ENCODE measurements at regions not wholly inside any gene's neighbourhood (a gene's known extent, or its start where the extent isn't known, plus 50 kb on each side); places are given as distances from the start of the nearest gene placed in this dataset.

- no peak overlapping the region for H3K4me3 ChIP-seq (ENCODE audit: insufficient read depth, low read length)
- TF ChIP-seq CTCF (IDR thresholded peaks at IDR 0.05; ENCODE audit: extremely low read depth, low read depth, low read length): no peak
- no peaks in the 10 kb centered on the region for H3K79me2 ChIP-seq (ENCODE audit: insufficient read depth, low read length)
- H3K9me3 ChIP-seq (ENCODE audit: low read depth, low read length): no peaks in the 10 kb centered on the region
- no peak overlapping the region for H3K4me2 ChIP-seq (ENCODE audit: insufficient read depth, low read length)
- no peak overlapping the region for H2AFZ ChIP-seq (ENCODE audit: low read length)
- H4K20me1 ChIP-seq (ENCODE audit: insufficient read depth, low read length): no peaks in the 10 kb centered on the region
- no peaks in the 10 kb centered on the region for H3K36me3 ChIP-seq (ENCODE audit: insufficient read depth, low read length)
- H3K4me1 ChIP-seq (ENCODE audit: insufficient read depth, low read length): no peaks in the 10 kb centered on the region
- no peak overlapping the region for H3K27ac ChIP-seq (ENCODE audit: low read depth, low read length)
- DNase-seq (ENCODE audit: insufficient read length, low spot score, missing footprints): no peak
- H3K27me3 ChIP-seq (ENCODE audit: insufficient read depth, low read length): no peaks in the 10 kb centered on the region
Measured at GRCh38 chr2:220893411-220893810, 678.7 kb downstream of the EPHA4 start.

- H3K27me3 ChIP-seq (ENCODE audit: insufficient read depth, low read length): no peaks in the 10 kb centered on the region
- H3K4me3 ChIP-seq (ENCODE audit: insufficient read depth, low read length): no peak overlapping the region
- no peaks in the 10 kb centered on the region for H4K20me1 ChIP-seq (ENCODE audit: insufficient read depth, low read length)
- no peak for DNase-seq (ENCODE audit: insufficient read length, low spot score, missing footprints)
- no peak overlapping the region for H3K4me2 ChIP-seq (ENCODE audit: insufficient read depth, low read length)
- H3K27ac ChIP-seq (ENCODE audit: low read depth, low read length): no peak overlapping the region
- H3K36me3 ChIP-seq (ENCODE audit: insufficient read depth, low read length): no peaks in the 10 kb centered on the region
- H3K9me3 ChIP-seq (ENCODE audit: low read depth, low read length): no peaks in the 10 kb centered on the region
- H3K4me1 ChIP-seq (ENCODE audit: insufficient read depth, low read length): no peaks in the 10 kb centered on the region
- H2AFZ ChIP-seq (ENCODE audit: low read length): no peak overlapping the region
- no peaks in the 10 kb centered on the region for H3K79me2 ChIP-seq (ENCODE audit: insufficient read depth, low read length)
- no peak for TF ChIP-seq CTCF (IDR thresholded peaks at IDR 0.05; ENCODE audit: extremely low read depth, low read depth, low read length)
Measured at GRCh38 chr2:220894069-220894468, 678.0 kb downstream of the EPHA4 start.

- Histone ChIP-seq H3K79me2 (ENCODE audit: insufficient read depth, low read length) (no peaks in the 10 kb centered on the region), H3K27me3 (ENCODE audit: insufficient read depth, low read length) (no peaks in the 10 kb centered on the region), H3K9me3 (ENCODE audit: low read depth, low read length) (no peaks in the 10 kb centered on the region), H3K4me2 (ENCODE audit: insufficient read depth, low read length) (no peak overlapping the region), H4K20me1 (ENCODE audit: insufficient read depth, low read length) (no peaks in the 10 kb centered on the region), H3K4me3 (ENCODE audit: insufficient read depth, low read length) (no peak overlapping the region), H2AFZ (ENCODE audit: low read length) (no peak overlapping the region), H3K4me1 (ENCODE audit: insufficient read depth, low read length) (no peaks in the 10 kb centered on the region), H3K27ac (ENCODE audit: low read depth, low read length) (no peak overlapping the region), H3K36me3 (ENCODE audit: insufficient read depth, low read length) (no peaks in the 10 kb centered on the region)
- no peak for TF ChIP-seq CTCF (IDR thresholded peaks at IDR 0.05; ENCODE audit: extremely low read depth, low read depth, low read length)
- DNase-seq (ENCODE audit: insufficient read length, low spot score, missing footprints): no peak
Measured at GRCh38 chr2:220899492-220899891, 672.6 kb downstream of the EPHA4 start.

GRCh38 chr2:220904015-220904414 lies 668.1 kb downstream of the EPHA4 start:
- Histone ChIP-seq H3K9me3 (ENCODE audit: low read depth, low read length) (no peaks in the 10 kb centered on the region), H3K79me2 (ENCODE audit: insufficient read depth, low read length) (no peaks in the 10 kb centered on the region), H3K4me3 (ENCODE audit: insufficient read depth, low read length) (no peak overlapping the region), H3K36me3 (ENCODE audit: insufficient read depth, low read length) (no peaks in the 10 kb centered on the region), H2AFZ (ENCODE audit: low read length) (no peak overlapping the region), H3K4me2 (ENCODE audit: insufficient read depth, low read length) (no peak overlapping the region), H4K20me1 (ENCODE audit: insufficient read depth, low read length) (no peaks in the 10 kb centered on the region), H3K4me1 (ENCODE audit: insufficient read depth, low read length) (no peaks in the 10 kb centered on the region), H3K27me3 (ENCODE audit: insufficient read depth, low read length) (no peaks in the 10 kb centered on the region), H3K27ac (ENCODE audit: low read depth, low read length) (no peak overlapping the region)
- TF ChIP-seq CTCF (IDR thresholded peaks at IDR 0.05; ENCODE audit: extremely low read depth, low read depth, low read length): no peak
- no peak for DNase-seq (ENCODE audit: insufficient read length, low spot score, missing footprints)
